ENCODE measurements at regions not wholly inside any gene's neighbourhood (a gene's known extent, or its start where the extent isn't known, plus 50 kb on each side); places are given as distances from the start of the nearest gene placed in this dataset.

DNA sequence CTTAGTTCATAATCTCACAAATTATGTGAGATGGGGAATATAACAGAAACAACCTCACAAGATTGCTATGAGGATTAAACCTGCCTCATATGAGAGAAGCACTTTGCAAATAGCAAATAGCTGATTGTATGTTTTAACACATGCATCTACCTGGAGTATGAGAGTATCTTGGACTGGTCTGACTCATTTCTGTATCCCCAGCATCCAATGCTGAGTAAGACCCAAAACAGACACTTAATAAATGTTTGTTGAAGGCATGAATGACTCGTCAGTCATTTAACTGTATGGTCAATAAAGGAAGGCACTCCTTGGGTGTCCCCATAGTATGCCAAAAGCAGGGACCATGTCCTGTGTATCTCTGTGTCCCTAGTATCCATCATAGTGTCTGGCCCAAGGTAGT, 350.9 kb upstream of the F9 start:
- H3K9me3 Mint-ChIP-seq (ENCODE audit: unreplicated experiment) = no peaks in the 10 kb centered on the region
- DNase-seq (ENCODE audit: low spot score) = no peak
- TF ChIP-seq, protein P1, sequence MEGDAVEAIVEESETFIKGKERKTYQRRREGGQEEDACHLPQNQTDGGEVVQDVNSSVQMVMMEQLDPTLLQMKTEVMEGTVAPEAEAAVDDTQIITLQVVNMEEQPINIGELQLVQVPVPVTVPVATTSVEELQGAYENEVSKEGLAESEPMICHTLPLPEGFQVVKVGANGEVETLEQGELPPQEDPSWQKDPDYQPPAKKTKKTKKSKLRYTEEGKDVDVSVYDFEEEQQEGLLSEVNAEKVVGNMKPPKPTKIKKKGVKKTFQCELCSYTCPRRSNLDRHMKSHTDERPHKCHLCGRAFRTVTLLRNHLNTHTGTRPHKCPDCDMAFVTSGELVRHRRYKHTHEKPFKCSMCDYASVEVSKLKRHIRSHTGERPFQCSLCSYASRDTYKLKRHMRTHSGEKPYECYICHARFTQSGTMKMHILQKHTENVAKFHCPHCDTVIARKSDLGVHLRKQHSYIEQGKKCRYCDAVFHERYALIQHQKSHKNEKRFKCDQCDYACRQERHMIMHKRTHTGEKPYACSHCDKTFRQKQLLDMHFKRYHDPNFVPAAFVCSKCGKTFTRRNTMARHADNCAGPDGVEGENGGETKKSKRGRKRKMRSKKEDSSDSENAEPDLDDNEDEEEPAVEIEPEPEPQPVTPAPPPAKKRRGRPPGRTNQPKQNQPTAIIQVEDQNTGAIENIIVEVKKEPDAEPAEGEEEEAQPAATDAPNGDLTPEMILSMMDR (IDR thresholded peaks at IDR 0.05; ENCODE audit: unreplicated experiment) = no peak
- peaks cover 24% of the 10 kb centered on the region for H3K36me3 Mint-ChIP-seq (ENCODE audit: low read depth, unreplicated experiment)
- no peak overlapping the region for H3K27ac Mint-ChIP-seq (ENCODE audit: unreplicated experiment)
- H3K4me3 Mint-ChIP-seq (ENCODE audit: unreplicated experiment) = no peak overlapping the region
- H3K27me3 Mint-ChIP-seq (ENCODE audit: unreplicated experiment) = peaks cover 2% of the 10 kb centered on the region
- H3K4me1 Mint-ChIP-seq (ENCODE audit: unreplicated experiment) = no peaks in the 10 kb centered on the region

DNA sequence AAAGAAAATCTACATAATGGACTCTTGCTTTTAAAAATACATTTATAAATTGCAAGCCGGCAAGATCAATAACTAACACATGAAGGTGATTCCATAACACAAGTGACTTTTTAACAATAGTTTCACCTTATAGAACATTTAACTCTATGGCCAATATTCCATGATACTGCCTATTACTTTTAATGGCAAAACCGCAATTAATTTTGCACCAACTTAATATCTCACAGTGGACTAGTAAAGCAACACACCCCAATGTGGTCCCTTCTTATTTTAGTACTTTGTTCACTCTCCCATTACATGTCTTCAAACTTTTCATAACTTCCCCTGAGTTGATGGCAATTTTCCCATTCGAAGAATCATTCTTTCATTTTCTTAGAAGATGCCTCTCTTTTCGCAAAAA, 351.6 kb upstream of the F9 start:
- H3K4me1 Mint-ChIP-seq (ENCODE audit: unreplicated experiment) = no peaks in the 10 kb centered on the region
- H3K9me3 Mint-ChIP-seq (ENCODE audit: unreplicated experiment) = no peaks in the 10 kb centered on the region
- TF ChIP-seq, protein P1 (IDR thresholded peaks at IDR 0.05; ENCODE audit: unreplicated experiment) = no peak
- peaks cover 24% of the 10 kb centered on the region for H3K36me3 Mint-ChIP-seq (ENCODE audit: low read depth, unreplicated experiment)
- no peak overlapping the region for H3K4me3 Mint-ChIP-seq (ENCODE audit: unreplicated experiment)
- H3K27ac Mint-ChIP-seq (ENCODE audit: unreplicated experiment) = no peak overlapping the region
- DNase-seq (ENCODE audit: low spot score) = no peak
- H3K27me3 Mint-ChIP-seq (ENCODE audit: unreplicated experiment) = peaks cover 2% of the 10 kb centered on the region

DNA sequence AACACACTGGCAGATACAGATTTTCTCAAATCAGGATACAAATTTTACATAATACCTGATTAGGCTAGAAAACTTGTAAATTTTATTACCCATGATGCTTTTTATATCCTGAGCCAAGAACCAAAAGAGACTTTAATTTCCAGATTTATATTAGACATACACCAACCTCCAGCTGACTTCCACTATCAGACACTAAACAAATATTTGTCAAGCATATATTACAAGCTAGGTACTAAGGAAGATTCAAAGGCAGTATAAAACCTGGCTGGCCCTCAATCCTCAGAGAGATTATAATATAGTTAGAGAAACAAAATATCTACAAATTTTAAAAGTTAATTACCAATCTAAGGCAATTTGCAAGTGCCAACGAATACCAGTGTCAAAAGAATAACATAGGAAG, 357.8 kb upstream of the F9 start:
- Mint-ChIP-seq H3K27me3 (ENCODE audit: unreplicated experiment) (no peaks in the 10 kb centered on the region), H3K9me3 (ENCODE audit: unreplicated experiment) (no peaks in the 10 kb centered on the region), H3K36me3 (ENCODE audit: low read depth, unreplicated experiment) (peaks cover 21% of the 10 kb centered on the region), H3K4me1 (ENCODE audit: unreplicated experiment) (no peaks in the 10 kb centered on the region), H3K27ac (ENCODE audit: unreplicated experiment) (no peak overlapping the region), H3K4me3 (ENCODE audit: unreplicated experiment) (no peak overlapping the region)
- DNase-seq (ENCODE audit: low spot score) = no peak
- TF ChIP-seq, protein P1 (IDR thresholded peaks at IDR 0.05; ENCODE audit: unreplicated experiment) = no peak

DNA sequence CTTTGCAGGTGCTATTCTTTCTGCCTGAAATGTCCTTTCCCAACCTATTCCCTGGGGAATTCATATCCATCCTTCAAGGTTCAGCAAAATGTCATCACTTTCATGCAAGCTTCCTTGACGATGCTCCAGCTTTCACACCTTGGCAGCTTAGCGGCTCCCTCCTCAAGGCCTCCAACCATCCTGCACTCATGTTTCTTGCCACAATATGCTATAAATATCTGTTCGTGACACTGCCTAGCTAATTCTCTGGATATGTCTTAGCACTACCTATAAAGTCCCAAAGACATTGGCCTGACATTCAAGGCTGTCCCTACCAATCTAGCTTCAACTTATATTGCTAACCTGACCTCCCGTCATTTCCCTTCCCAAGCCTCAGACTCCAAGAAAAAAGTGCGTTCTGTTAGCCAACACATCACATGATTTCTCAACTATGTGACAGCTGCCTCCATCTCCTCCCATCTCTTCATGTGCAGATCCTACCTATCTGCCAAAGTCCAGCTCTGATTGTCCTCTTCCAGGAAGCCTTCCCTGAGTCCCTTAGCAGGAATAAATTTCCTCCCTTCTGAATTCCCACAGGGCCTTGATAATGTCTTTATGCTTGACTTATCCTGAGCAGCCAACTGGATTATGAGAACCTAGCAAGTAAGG, 359.9 kb upstream of the F9 start:
- DNase-seq (ENCODE audit: low spot score) = no peak
- Mint-ChIP-seq H3K4me1 (ENCODE audit: unreplicated experiment) (no peaks in the 10 kb centered on the region), H3K9me3 (ENCODE audit: unreplicated experiment) (no peaks in the 10 kb centered on the region), H3K27ac (ENCODE audit: unreplicated experiment) (no peak overlapping the region), H3K4me3 (ENCODE audit: unreplicated experiment) (no peak overlapping the region), H3K36me3 (ENCODE audit: low read depth, unreplicated experiment) (peaks cover 1% of the 10 kb centered on the region), H3K27me3 (ENCODE audit: unreplicated experiment) (no peaks in the 10 kb centered on the region)
- TF ChIP-seq, protein P1 (IDR thresholded peaks at IDR 0.05; ENCODE audit: unreplicated experiment) = no peak

DNA sequence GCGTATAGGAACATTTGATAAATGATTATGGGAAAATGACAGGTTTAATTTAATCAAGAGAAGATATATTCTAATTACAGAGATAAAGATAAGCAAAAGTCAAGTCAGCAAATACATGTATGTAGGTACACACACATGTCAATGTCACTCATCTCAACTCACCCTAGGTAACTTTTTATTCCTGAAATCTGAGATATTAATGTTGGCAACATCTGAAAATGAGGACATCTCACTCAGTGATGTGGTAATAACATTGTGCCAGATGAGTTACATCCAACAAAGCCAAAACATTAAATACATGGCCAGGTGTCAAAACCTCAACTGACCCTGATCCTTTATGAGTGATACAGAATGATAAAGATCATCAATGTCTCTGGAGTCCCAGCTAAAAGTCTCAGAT, 363.3 kb upstream of the F9 start:
- TF ChIP-seq, protein P1 (IDR thresholded peaks at IDR 0.05; ENCODE audit: unreplicated experiment) = no peak
- no peak overlapping the region for H3K4me3 Mint-ChIP-seq (ENCODE audit: unreplicated experiment)
- no peak for DNase-seq (ENCODE audit: low spot score)
- no peaks in the 10 kb centered on the region for H3K4me1 Mint-ChIP-seq (ENCODE audit: unreplicated experiment)
- no peaks in the 10 kb centered on the region for H3K27me3 Mint-ChIP-seq (ENCODE audit: unreplicated experiment)
- no peaks in the 10 kb centered on the region for H3K36me3 Mint-ChIP-seq (ENCODE audit: low read depth, unreplicated experiment)
- no peaks in the 10 kb centered on the region for H3K9me3 Mint-ChIP-seq (ENCODE audit: unreplicated experiment)
- no peak overlapping the region for H3K27ac Mint-ChIP-seq (ENCODE audit: unreplicated experiment)
